ENCODE measurements at regions not wholly inside any gene's neighbourhood (a gene's known extent, or its start where the extent isn't known, plus 50 kb on each side); places are given as distances from the start of the nearest gene placed in this dataset.
"Not testable (repeated sequence)": the region's sequence is repeated elsewhere in the genome, so short reads cannot be mapped to it uniquely, and the experiment has no call there.

GRCh38 chr21:23809573-23809972, 1797.7 kb downstream of the MRPL39 start:
- DNase-seq = no peak

- not testable (repeated sequence) for DNase-seq
Measured at GRCh38 chr21:23806966-23807548, 1800.2 kb downstream of the MRPL39 start.

DNA sequence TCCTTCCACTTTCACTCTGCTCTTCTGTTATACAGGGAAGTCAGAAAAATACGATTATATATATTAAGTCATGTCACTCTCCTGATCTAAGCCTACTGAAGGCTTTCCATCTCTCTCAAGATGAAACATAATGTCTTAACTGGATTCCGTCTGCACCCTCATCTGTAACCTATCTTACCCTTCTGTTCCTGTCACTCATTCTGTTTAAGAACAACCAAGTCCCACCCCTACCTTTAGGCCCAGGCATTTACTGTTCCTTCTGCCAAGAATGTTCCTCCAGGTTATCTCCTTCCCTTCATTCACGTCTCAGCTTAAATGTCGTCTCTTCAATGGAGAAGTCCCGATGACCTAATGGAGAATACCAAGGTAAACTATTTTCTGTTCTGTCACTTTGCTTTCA, 1802.4 kb downstream of the MRPL39 start:
- no peak for DNase-seq

DNA sequence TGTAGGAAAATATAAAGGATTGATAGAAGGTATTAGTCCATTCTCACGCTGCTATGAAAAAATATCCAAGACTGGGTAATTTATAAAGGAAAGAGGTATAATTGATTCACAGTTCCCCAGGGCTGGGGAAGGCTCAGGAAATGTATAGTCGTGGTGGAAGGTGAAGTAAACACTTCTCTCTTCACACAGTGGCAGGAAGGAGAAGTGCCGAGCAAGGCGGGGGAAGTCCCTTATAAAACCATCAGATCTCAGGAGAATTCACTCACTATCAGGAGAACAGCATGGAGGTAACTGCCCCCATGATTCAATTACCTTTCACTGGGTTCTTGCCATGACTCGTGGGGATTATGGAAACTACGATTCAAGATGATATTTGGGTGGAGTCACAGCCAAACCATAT, 1806.0 kb downstream of the MRPL39 start:
- no peak for DNase-seq

DNA sequence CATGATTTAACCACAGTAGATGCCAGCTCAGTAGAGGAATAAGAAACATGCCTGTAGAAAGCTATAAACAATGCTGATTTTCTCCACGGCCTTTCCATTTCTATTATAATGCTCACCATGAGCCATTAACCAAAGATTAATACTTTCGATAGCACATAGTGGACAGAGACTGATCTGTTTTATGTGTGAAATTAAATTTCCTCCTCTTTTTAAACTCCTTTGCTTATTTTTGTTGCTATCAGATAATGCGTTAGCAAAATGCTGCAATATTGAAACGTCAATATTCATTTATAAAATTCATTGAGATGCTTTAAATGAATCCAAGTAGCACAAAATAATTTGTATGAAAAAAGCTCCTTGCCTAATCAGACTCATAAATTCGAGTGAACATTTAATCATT, 1807.9 kb downstream of the MRPL39 start:
- no peak for DNase-seq

DNA sequence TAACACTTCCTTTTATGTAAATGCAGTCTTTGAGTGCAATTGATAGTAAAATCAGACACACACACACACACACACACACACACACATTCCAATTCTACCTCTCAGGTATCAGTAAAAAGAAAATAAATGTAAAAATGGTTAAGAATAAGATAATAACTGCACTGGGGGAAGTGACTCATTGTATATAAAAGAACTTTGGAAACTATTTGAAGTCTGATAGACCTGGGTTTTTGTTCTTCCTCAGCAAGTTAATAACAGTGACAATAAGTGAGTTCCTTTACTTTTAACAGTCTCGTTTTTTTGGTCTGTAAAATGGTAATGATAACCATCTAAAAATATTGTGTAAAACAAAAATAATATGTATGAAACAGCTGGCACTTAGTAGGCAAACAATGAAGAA, 1815.0 kb downstream of the MRPL39 start:
- DNase-seq = no peak

DNA sequence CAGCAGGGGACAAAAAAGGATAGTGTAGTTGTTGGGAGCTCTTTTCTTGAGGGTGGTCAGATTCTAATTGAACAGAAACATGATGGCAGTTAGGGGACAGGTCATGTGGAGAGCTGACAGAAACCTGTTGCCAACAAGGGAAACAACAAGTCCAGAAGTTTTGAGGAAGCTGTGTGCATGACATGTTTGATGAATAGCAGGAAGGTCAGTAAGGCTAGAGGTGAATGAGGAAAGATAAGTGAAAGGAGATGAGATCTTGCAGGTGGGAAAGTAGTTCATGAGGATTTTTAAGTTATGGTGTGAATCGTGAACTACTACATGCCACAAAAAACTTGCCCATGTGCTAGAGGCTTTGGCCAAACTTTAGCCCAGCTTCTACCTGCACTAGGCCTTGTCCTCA, 1817.4 kb downstream of the MRPL39 start:
- DNase-seq = no peak

GRCh38 chr21:23780326-23780725, 1827.0 kb downstream of the MRPL39 start:
- no peak for DNase-seq

- DNase-seq = no peak
Measured at GRCh38 chr21:23743821-23744220, 1863.5 kb downstream of the MRPL39 start.

GRCh38 chr21:23740463-23740862, 1866.8 kb downstream of the MRPL39 start:
- no peak for DNase-seq

DNA sequence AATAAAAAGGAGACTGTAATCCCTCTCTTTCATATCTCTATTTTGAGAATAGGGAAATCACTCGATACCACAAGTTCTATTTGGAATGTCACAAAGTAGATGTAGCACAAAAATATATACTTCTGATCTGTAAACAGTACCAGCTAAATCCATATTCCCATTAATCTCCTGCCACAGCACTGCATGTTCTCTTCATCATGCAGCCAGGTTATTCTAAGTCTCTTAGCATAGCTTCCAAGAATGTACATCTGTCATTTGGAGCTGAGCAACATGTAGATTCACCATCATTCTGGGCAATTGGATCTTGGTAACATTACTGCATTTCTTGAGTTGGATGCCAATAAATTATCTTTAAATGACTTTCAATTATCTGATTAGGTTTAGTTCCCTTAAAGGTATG, 1874.5 kb downstream of the MRPL39 start:
- no peak for DNase-seq

DNA sequence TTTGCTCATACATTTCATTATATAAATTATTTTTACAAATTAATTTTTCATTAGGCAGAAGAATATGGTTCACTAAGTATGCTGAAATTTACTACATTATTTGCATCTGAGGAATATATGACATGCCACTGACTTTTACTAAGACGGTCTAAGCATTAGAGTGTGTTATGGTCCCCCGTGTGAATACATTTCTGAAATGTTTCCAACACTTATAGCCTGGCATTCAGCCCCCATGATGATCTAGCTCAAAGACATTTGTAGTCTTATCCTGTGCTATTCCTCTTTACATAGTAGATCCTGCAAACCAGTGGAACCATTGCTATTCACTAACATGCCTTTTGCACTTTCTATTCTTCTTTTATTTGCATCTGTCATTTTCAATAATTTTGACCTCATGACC, 1878.0 kb downstream of the MRPL39 start:
- no peak for DNase-seq

GRCh38 chr21:23725576-23725975, 1881.7 kb downstream of the MRPL39 start:
- no peak for DNase-seq

GRCh38 chr21:23718446-23719285, 1888.6 kb downstream of the MRPL39 start:
- DNase-seq = no peak

- no peak for DNase-seq
Measured at GRCh38 chr21:23712166-23712565, 1895.1 kb downstream of the MRPL39 start.

DNA sequence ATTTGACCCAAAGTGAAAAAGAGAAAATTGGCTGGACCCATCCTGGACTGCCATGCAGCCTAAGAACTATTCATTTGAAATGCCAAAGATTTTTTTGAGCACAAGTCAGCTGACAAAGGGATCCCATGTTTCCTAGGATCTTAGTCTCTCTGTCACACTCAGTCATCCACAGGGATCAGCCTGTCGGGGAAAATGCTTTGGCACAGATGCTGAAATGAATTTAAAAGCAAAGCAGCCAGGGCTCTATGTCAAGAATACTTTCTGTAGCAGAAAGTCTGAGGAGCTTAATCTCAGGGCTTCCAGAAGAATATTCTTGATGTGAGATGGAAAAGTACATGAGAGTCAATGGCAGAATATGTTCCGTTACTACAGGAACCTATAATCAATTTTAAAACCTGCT, 1900.8 kb downstream of the MRPL39 start:
- DNase-seq = no peak

- no peak for DNase-seq
Measured at GRCh38 chr21:23699402-23699801, 1907.9 kb downstream of the MRPL39 start.

DNA sequence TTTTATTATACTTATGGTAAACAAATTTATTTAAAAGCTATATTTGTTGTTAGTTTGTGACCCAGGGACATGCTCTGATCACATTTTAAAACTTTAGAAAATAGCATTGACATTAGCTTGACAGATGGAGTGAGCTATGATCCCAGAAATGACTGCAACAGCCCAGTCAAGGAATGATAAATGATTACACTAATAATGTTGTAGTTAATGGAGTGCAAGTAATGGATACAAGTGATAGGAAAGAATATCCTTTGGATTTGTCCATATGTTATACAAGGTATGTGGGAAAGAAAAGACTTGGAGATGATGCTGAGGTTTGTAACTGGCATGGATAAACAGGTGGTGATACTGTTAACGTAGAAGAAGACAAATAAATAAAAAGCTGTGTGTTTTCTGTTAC, 1908.7 kb downstream of the MRPL39 start:
- no peak for DNase-seq

DNA sequence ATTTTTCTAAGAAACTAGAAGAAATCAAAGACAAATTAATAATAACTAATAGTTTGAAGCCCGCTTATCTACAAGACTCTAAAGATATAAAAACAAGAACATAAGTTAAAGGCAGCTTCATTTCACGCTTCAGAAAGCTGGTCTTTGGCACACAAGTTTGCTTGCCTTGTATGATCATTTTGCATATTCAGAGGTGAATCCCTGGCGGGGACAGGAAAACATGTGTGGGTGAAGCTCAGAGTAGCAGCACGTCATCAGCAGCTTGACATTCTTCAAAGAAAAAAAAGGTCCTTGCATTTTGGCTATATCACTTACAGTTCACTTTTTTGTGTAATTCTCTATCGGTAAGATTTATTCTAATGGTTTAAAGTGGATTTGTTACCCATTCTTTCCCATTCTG, 1911.8 kb downstream of the MRPL39 start:
- DNase-seq = no peak

DNA sequence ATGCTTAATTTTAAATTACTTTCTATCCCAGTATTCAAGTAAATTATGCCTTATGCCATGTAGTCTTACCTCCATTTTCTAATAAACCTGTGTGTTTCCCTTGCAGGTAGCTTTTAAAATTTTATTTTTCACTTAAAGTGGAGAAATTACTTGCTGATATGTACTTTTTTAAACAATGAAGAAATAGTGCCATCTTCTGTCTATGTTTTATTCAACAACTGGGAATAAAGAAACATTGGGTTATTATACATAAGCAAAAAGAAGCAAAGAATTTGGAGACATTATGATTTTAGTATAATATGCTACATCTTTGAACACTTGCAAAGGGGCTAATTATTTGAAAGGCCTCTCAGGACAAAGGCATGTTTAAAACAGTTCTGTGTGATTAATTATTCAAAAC, 1912.9 kb downstream of the MRPL39 start:
- DNase-seq = no peak

DNA sequence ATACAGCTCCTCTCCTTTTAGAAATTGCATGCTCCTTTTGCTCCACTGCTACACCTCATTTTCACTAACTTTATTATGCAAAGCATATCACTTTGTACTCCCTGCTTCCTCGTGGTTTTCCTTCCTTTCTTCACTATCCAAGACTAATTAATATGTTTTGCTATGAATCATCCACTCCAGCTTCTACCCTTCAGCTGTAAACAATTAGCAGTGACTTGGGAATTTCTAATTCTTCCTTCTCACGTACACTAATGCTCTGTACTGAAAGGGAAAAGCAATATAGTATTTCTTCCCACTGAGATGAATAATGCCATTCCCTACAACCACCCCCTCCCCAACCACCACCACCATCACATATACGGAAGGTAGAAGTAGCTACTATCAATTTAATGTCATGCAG, 1917.0 kb downstream of the MRPL39 start:
- no peak for DNase-seq

DNA sequence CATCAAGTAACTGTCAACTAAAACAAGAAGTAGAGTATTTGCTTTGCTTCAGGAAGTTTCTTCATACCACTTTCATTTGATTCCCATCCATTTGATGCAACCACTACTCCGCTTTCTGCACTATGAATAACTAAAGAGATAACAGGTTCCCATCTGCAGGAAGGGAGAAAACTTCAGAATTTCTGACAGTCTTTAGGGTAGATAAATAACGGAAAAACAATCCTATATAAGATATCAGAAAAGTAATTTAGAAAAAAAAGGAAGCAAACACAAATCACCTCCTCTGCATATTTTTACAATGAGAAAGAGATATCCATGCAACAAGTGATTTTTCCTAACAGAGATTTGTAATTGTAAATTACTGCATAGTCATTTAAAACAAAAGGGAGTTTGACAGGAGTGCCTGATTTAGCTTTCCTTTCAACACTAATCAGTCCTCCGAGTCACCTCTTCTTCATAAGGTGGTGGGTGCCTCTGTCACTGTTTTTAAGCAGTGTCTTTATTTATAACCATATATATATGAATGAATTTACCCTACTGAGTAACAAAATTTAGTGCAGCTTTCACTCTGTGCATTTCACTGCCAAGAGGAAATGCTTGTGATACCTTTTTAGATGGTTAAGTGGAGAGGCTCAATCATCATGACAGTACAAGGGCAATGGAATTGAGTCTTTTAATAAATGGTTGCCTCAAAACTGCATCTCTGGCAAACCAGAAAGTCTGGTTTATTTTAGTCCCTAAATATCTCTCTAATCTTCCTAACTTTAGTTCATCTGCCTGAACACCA, 1920.4 kb downstream of the MRPL39 start:
- DNase-seq = no peak

GRCh38 chr21:23684431-23684830, 1922.8 kb downstream of the MRPL39 start:
- no peak for DNase-seq

- DNase-seq = no peak
Measured at GRCh38 chr21:23664193-23664694, 1943.0 kb downstream of the MRPL39 start.
